Neutrophil (primary cell): ENCODE measurements at regions not wholly inside any gene's neighbourhood (a gene's known extent, or its start where the extent isn't known, plus 50 kb on each side); places are given as distances from the start of the nearest gene placed in this dataset.

Experiments used
- H3K27ac ChIP-seq: fragments of 200-600 bp; sonication (generic); 2 replicates; pipeline ENCODE4 v1.5.1; 2016; ENCODE audit warnings: mild to moderate bottlenecking, moderate library complexity
- H3K27me3 ChIP-seq: fragments of 200-600 bp; sonication (generic); 2 replicates; pipeline ENCODE4 v1.6.0; 2016; ENCODE audit warnings: mild to moderate bottlenecking
- H3K36me3 ChIP-seq: fragments of 200-600 bp; sonication (generic); 2 replicates; pipeline ENCODE4 v1.5.1; 2017
- H3K4me1 ChIP-seq, 2 experiments: fragments of 200-600 bp in 1 of 2; sonication (generic) in 1 of 2; 1 replicate in 1 of 2; 2 replicates in 1 of 2; pipeline versions ENCODE4 v1.5.1 to v1.6.1; 2013 to 2016; ENCODE audit warnings: low read depth in 1 of 2, low read length in 1 of 2, mild to moderate bottlenecking in 1 of 2, moderate library complexity in 1 of 2; ENCODE audit not compliant: control insufficient read depth in 1 of 2, insufficient read depth in 1 of 2
- H3K4me3 ChIP-seq, 2 experiments: fragments of 200-600 bp in 1 of 2; sonication (generic) in 1 of 2; 1 replicate in 1 of 2; 2 replicates in 1 of 2; pipeline ENCODE4 v1.5.1; 2013 to 2016; ENCODE audit warnings: low read depth in 1 of 2, low read length in 1 of 2, mild to moderate bottlenecking in 1 of 2, moderate library complexity in 1 of 2
- H3K9me3 ChIP-seq: fragments of 200-600 bp; sonication (generic); 2 replicates; pipeline ENCODE4 v1.5.1; 2016
- TF ChIP-seq, protein P1 (sequence below): fragments of 200-600 bp; sonication (generic); IDR thresholded peaks from 2 replicates; pipeline ENCODE4 v1.5.1; 2016; ENCODE audit warnings: antibody characterized with exemption

DNA sequence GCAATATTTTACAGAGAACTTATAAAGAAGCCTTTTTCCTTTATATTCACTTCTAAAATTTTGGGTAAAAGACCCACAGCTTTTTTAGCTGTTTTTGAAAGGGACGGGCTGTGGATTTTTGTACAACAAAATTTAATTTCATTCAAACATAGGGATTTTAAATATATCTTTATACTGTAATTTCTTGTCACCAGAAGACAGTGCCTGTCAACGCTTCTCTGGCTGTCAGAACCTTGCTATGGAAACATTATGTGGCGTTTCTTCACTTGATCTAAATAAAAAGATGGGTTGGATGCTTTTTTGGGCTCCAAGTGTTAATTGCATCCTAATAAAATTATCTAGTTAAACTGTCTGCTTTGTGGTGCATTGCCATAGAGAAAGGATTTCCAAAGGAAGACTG, 635.6 kb upstream of the ALCAM start:
- Histone ChIP-seq H3K27me3 (no peaks in the 10 kb centered on the region), H3K27ac (no peak overlapping the region), H3K4me1 (no peaks in the 10 kb centered on the region), H3K4me3 (no peak overlapping the region), H3K36me3 (no peaks in the 10 kb centered on the region), H3K9me3 (no peaks in the 10 kb centered on the region)
- TF ChIP-seq, protein P1, sequence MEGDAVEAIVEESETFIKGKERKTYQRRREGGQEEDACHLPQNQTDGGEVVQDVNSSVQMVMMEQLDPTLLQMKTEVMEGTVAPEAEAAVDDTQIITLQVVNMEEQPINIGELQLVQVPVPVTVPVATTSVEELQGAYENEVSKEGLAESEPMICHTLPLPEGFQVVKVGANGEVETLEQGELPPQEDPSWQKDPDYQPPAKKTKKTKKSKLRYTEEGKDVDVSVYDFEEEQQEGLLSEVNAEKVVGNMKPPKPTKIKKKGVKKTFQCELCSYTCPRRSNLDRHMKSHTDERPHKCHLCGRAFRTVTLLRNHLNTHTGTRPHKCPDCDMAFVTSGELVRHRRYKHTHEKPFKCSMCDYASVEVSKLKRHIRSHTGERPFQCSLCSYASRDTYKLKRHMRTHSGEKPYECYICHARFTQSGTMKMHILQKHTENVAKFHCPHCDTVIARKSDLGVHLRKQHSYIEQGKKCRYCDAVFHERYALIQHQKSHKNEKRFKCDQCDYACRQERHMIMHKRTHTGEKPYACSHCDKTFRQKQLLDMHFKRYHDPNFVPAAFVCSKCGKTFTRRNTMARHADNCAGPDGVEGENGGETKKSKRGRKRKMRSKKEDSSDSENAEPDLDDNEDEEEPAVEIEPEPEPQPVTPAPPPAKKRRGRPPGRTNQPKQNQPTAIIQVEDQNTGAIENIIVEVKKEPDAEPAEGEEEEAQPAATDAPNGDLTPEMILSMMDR = no peak

DNA sequence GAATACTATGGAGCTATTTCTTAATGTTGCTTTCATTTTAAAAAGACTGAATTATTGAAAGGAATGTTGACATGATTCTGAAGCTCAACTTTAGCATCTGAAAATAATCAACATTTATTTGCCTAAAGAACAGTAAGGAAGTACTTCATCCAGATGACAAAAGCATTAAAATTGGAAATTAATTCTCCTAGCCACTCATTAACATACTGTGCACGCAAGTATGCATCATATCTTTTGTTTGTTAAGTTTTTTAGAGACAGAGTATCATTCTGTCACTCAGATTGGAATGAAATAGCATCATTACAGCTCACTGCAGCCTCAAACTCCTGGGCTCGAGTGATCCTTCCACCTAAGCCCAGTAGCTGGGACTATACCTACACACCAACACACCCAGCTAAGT, 632.1 kb upstream of the ALCAM start:
- Histone ChIP-seq H3K9me3 (no peaks in the 10 kb centered on the region), H3K36me3 (no peaks in the 10 kb centered on the region)
- TF ChIP-seq, protein P1 = no peak

DNA sequence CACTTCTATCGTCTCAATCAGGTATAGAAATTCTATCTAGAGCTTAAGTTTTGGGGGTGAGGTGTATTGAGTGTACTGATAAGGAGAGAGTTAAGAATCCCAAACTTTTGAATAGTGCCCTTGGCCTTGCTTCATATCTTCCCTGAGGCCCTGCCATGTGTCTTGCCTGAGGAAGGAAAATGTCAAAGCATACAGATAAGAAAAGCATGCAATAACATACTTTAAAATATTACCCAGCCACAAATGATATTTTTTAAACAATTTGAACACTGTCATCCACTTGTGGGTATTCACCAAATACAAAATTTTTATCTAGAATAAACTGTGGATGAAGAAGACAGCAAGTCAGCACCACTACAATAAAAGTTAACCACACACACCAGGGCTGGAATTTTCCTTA, 631.0 kb upstream of the ALCAM start:
- Histone ChIP-seq H3K4me1 (no peaks in the 10 kb centered on the region), H3K9me3 (no peaks in the 10 kb centered on the region), H3K27me3 (no peaks in the 10 kb centered on the region), H3K27ac (no peak overlapping the region), H3K36me3 (no peaks in the 10 kb centered on the region), H3K4me3 (no peak overlapping the region)
- TF ChIP-seq, protein P1 = no peak

More for the DNA sequence above, 632.1 kb upstream of the ALCAM start:
- Histone ChIP-seq H3K4me1 (no peaks in the 10 kb centered on the region), H3K27ac (no peak overlapping the region), H3K4me3 (no peak overlapping the region), H3K27me3 (no peaks in the 10 kb centered on the region)

DNA sequence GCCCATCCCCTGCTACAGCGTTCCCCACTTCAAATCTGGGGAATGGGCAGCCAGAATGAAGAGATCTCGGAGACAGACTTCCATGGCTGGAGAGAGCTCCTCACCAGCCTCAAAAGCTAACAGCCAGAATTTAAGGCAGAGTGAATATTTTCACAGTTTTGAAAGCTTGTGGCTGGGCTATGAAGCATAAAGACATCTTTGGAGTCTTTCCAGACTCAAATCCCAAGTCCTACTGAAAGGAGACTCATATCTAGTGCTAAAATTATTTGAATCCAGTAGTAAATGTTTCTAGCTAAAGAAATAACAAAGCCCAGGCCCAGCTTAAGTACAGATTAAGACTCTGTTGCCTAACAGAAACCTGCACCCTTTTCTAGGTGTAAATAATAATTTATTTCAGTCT, 628.4 kb upstream of the ALCAM start:
- no peak overlapping the region for H3K4me3 ChIP-seq
- H3K36me3 ChIP-seq = no peaks in the 10 kb centered on the region
- TF ChIP-seq, protein P1 = no peak
- H3K9me3 ChIP-seq = no peaks in the 10 kb centered on the region
- no peaks in the 10 kb centered on the region for H3K4me1 ChIP-seq
- H3K27ac ChIP-seq = no peak overlapping the region
- H3K27me3 ChIP-seq = no peaks in the 10 kb centered on the region

DNA sequence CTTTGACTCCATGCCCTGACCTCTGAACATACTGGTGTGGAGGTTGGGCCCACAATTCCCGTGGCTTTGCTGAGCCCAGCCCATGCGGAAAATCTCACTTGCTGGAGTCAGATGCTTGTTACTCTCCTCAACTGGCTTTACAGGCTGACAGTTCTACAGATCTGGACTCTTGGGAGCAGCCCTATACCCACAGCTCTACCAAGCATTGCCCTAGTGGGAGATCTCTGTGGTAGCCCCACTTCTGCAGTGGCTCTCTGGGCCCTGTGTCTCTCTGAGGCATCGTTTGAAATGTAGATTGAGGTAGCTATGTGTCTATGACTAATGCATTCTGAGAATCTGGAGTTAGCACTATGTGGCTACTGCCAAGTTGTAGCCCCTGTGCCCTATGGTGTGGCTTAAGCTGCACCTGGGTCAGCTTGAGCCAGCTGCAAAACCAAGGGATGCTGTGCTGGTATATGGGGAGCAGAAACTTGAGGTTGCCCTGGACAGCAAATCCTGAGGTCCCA, 625.8 kb upstream of the ALCAM start:
- H3K27ac ChIP-seq = no peak overlapping the region
- H3K4me3 ChIP-seq = no peak overlapping the region
- H3K4me1 ChIP-seq = no peaks in the 10 kb centered on the region
- TF ChIP-seq, protein P1 = no peak
- H3K36me3 ChIP-seq = no peaks in the 10 kb centered on the region
- no peaks in the 10 kb centered on the region for H3K9me3 ChIP-seq
- no peaks in the 10 kb centered on the region for H3K27me3 ChIP-seq

DNA sequence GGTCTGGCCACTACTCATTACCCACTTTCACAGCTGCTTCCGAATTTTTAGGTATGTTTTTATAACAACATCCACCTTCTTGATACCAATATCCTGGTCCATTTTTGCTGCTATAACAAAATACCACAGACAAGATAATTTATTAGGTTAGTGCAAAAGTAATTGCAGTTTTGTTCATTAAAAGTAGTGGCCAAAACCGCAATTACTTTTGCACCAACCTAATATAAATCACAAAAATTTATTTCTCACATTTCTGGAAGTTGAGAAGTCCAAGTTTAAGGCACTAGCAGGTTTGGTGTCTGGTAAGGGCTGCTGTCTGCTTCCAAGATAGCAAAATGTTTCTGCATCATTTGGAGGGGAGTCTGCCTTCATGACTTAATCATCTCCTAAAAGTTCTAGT, 624.7 kb upstream of the ALCAM start:
- no peaks in the 10 kb centered on the region for H3K27me3 ChIP-seq
- H3K36me3 ChIP-seq = no peaks in the 10 kb centered on the region
- TF ChIP-seq, protein P1 = no peak
- no peaks in the 10 kb centered on the region for H3K9me3 ChIP-seq
- no peaks in the 10 kb centered on the region for H3K4me1 ChIP-seq
- no peak overlapping the region for H3K27ac ChIP-seq
- H3K4me3 ChIP-seq = no peak overlapping the region
